Stomach (tissue), 4 donors: ENCODE measurements at regions not wholly inside any gene's neighbourhood (a gene's known extent, or its start where the extent isn't known, plus 50 kb on each side); places are given as distances from the start of the nearest gene placed in this dataset.

Experiments used
- CTCF ChIP-seq, 7 experiments: fragments of 450-650 bp in 4 of 7; fragments of 200-600 bp in 3 of 7; sonication (generic) in 3 of 7; IDR thresholded peaks; one replicate each; pipeline ENCODE4 v1.5.1; 2016 to 2019; ENCODE audit warnings: antibody characterized with exemption in 7 of 7, control low read depth in 2 of 7, mild to moderate bottlenecking in 1 of 7
- POLR2A ChIP-seq, 4 donors: fragments of 450-650 bp; IDR thresholded peaks; one replicate each; pipeline ENCODE4 v1.6.1; 2016; ENCODE audit warnings: antibody characterized with exemption in 4 of 4, control low read depth in 2 of 4, mild to moderate bottlenecking in 1 of 4, moderate library complexity in 1 of 4

DNA sequence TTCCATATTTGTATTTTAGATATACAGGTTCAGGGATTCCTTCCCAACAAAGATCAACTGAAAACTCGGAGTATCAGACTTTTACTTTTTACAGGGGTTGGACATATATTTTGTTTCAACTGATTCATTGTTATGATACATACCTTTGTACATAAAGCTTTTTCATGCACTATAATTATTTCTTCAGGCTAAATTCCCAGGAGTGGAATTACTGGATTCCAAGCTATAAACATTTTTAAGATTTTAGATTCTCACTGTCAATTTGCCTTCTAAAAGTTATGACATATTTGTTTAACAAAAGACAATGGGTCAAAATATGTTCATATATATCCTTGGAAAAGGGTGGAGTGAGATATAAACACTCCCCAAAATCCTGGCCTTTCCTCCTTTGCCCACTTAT is 449.0 kb downstream of the PDCD6IP start:
- TF ChIP-seq POLR2A (IDR thresholded peaks at IDR 0.05) = no peak
- TF ChIP-seq CTCF (IDR thresholded peaks at IDR 0.05) = no peak
